K562 (cell line): ENCODE measurements at regions not wholly inside any gene's neighbourhood (a gene's known extent, or its start where the extent isn't known, plus 50 kb on each side); places are given as distances from the start of the nearest gene placed in this dataset.

Experiments
- ATAC-seq: fragments of 200-7000 bp; cut with Tn5 transposase; 3 replicates; pipeline ENCODE4 v1.9.1; 2020; ENCODE audit warnings: moderate library complexity
- BruUV-seq: library from RNA; stranded (reverse); fragments of 400-500 nt; replicated peaks from 2 replicates; lab custom pipeline; 2021; lab: Mats Ljungman, UMichigan
- CTCF ChIA-PET: fragments of 300-600 bp; formaldehyde crosslinking; extraction: SDS; loops from one replicate; lab custom pipeline; 2021; ENCODE audit warnings: low intra/inter-chr PET ratio; lab: Yijun Ruan, JAX
- POLR2A ChIA-PET: fragments of 300-600, 350-650 bp; sonication (Branson Sonifier 250); formaldehyde crosslinking; extraction: SDS; loops from one replicate; lab custom pipeline; 2021; ENCODE audit warnings: antibody characterized with exemption, inconsistent platforms; lab: Yijun Ruan, JAX
- DNase-seq, 4 experiments: peaks; one replicate each; pipeline versions ENCODE4 v3.0.0 to v3.0.0-alpha.2; 2011 to 2018; ENCODE audit warnings: low spot score in 3 of 4, mixed read lengths in 3 of 4; ENCODE audit errors: extremely low read depth in 1 of 4
- FAIRE-seq: peaks from 2 replicates; lab custom pipeline; 2011; peaks lifted over from hg19 to GRCh38; lab: Jason Lieb, UNC
- H2AFZ ChIP-seq: 2 replicates; pipeline ENCODE4 v1.6.0; 2011; ENCODE audit warnings: low read depth, low read length, control low read depth, inconsistent platforms
- H3K27ac ChIP-seq: fragments of 200-600 bp; 3 replicates; pipeline ENCODE4 v1.8.0; 2011; ENCODE audit warnings: low read depth, mild to moderate bottlenecking, control low read depth, inconsistent platforms, low read length, moderate library complexity, mixed read lengths; ENCODE audit errors: extremely low read depth
- H3K27me3 ChIP-seq, 2 experiments: fragments of 300-600 bp in 1 of 2; 2 replicates in 1 of 2; 3 replicates in 1 of 2; pipeline versions ENCODE4 v1.6.0 to v1.8.0; 2011; ENCODE audit warnings: inconsistent platforms in 2 of 2, low read length in 2 of 2, mild to moderate bottlenecking in 1 of 2, mixed read lengths in 1 of 2, moderate library complexity in 1 of 2; ENCODE audit not compliant: control insufficient read depth in 2 of 2, insufficient read depth in 2 of 2
- H3K36me3 ChIP-seq: fragments of 300-600 bp; 3 replicates; pipeline ENCODE4 v1.8.0; 2011; ENCODE audit warnings: mild to moderate bottlenecking, low read length, inconsistent platforms; ENCODE audit not compliant: control insufficient read depth, insufficient read depth
- H3K4me1 ChIP-seq, 2 experiments: fragments of 200-600 bp in 1 of 2; replicated peaks in 1 of 2; 2 replicates in 1 of 2; 3 replicates in 1 of 2; pipeline versions ENCODE4 v1.5.1 to v1.8.0; 2011; ENCODE audit warnings: inconsistent platforms in 2 of 2, low read length in 2 of 2, mild to moderate bottlenecking in 1 of 2, mixed read lengths in 1 of 2, moderate library complexity in 1 of 2; ENCODE audit not compliant: control insufficient read depth in 2 of 2, insufficient read depth in 2 of 2
- H3K4me2 ChIP-seq: 2 replicates; pipeline ENCODE4 v1.6.1; 2011; ENCODE audit warnings: low read length, control low read depth, inconsistent platforms, mixed read lengths; ENCODE audit not compliant: insufficient read depth
- H3K4me3 ChIP-seq: fragments of 200-600 bp; sonication (generic), shearing (Covaris generic); 2 replicates; pipeline ENCODE4 v1.5.1; 2016; ENCODE audit warnings: control low read depth, inconsistent platforms
- H3K79me2 ChIP-seq: fragments of 200-600 bp; 3 replicates; pipeline ENCODE4 v1.8.0; 2011; ENCODE audit warnings: low read length, inconsistent platforms; ENCODE audit not compliant: control insufficient read depth, insufficient read depth
- H3K9ac ChIP-seq, 2 experiments: 2 replicates each; pipeline versions ENCODE4 v1.6.0 to v1.6.1; 2011; ENCODE audit warnings: low read depth in 2 of 2, low read length in 2 of 2, control low read depth in 1 of 2, inconsistent platforms in 1 of 2, mild to moderate bottlenecking in 1 of 2, mixed read lengths in 1 of 2; ENCODE audit not compliant: insufficient read depth in 1 of 2
- H3K9me1 ChIP-seq: one replicate; pipeline ENCODE4 v1.6.0; 2011; ENCODE audit warnings: inconsistent platforms, mild to moderate bottlenecking, low read length, moderate library complexity; ENCODE audit not compliant: control insufficient read depth, insufficient read depth
- H3K9me3 ChIP-seq: replicated peaks from 2 replicates; pipeline ENCODE4 v1.5.1; 2011; ENCODE audit warnings: low read depth, low read length, inconsistent platforms; ENCODE audit not compliant: control insufficient read depth, insufficient read depth
- H4K20me1 ChIP-seq: replicated peaks from 2 replicates; pipeline ENCODE4 v1.6.1; 2011; ENCODE audit warnings: low read length, inconsistent platforms, mixed read lengths; ENCODE audit not compliant: control insufficient read depth, insufficient read depth
- CAMTA2 ChIP-seq: fragments of 250-450 bp; sonication (Bioruptor Pico); conservative IDR thresholded peaks from 2 replicates; pipeline ENCODE4 v1.5.1; 2022
- DNMT1 ChIP-seq: fragments of 450-650 bp; IDR thresholded peaks from 2 replicates; pipeline ENCODE4 v1.6.1; 2016; ENCODE audit warnings: antibody characterized with exemption, mild to moderate bottlenecking
- FIP1L1 ChIP-seq: fragments of 200-400 bp; formaldehyde crosslinking; IDR thresholded peaks from 2 replicates; pipeline ENCODE4 v1.6.1; 2018; ENCODE audit warnings: mild to moderate bottlenecking, low read depth, low read length; ENCODE audit not compliant: poor library complexity, severe bottlenecking
- FOXJ2 ChIP-seq: fragments of 200-800 bp; sonication (Bioruptor generic); IDR thresholded peaks from 2 replicates; pipeline ENCODE4 v1.6.1; 2016; ENCODE audit warnings: missing genetic modification characterization, missing compliant biosample characterization
- HCFC1 ChIP-seq: IDR thresholded peaks from 2 replicates; pipeline ENCODE4 v1.6.1; 2012; ENCODE audit warnings: low read depth, low read length, improper control_type of control experiment
- HEY1 ChIP-seq: fragments of 250-450 bp; sonication (Bioruptor Pico); IDR thresholded peaks from 2 replicates; pipeline ENCODE4 v1.5.0; 2020; ENCODE audit warnings: mild to moderate bottlenecking, moderate library complexity, borderline replicate concordance
- HNRNPUL1 ChIP-seq: fragments of 200-400 bp; formaldehyde crosslinking; IDR thresholded peaks from 2 replicates; pipeline ENCODE4 v1.6.1; 2017; ENCODE audit warnings: low read length
- MAFG ChIP-seq: fragments of 450-650 bp; conservative IDR thresholded peaks from 2 replicates; pipeline ENCODE4 v1.6.1; 2016; ENCODE audit warnings: missing genetic modification characterization, missing compliant biosample characterization
- MBD1 ChIP-seq: fragments of 250-450 bp; sonication (Bioruptor Pico); IDR thresholded peaks from 2 replicates; pipeline ENCODE4 v1.8.0; 2022; ENCODE audit warnings: inconsistent platforms
- MTA1 ChIP-seq: fragments of 450-650 bp; IDR thresholded peaks from 2 replicates; pipeline ENCODE4 v1.6.1; 2017; ENCODE audit warnings: borderline replicate concordance
- MTA3 ChIP-seq: fragments of 450-650 bp; formaldehyde crosslinking; IDR thresholded peaks from 2 replicates; pipeline ENCODE4 v1.6.1; 2017; ENCODE audit warnings: mild to moderate bottlenecking, borderline replicate concordance
- PML ChIP-seq: IDR thresholded peaks from 2 replicates; pipeline ENCODE4 v1.6.1; 2012; ENCODE audit warnings: low read length, inconsistent platforms
- POU5F1 ChIP-seq: fragments of 150-350 bp; IDR thresholded peaks from 2 replicates; pipeline ENCODE4 v1.6.1; 2014; ENCODE audit warnings: borderline replicate concordance, low read length, low read depth, mild to moderate bottlenecking; ENCODE audit not compliant: partially characterized antibody
- RHOXF2B ChIP-seq: fragments of 250-450 bp; sonication (Bioruptor Pico); conservative IDR thresholded peaks from 2 replicates; pipeline ENCODE4 v1.5.1; 2021
- TAF7 ChIP-seq: fragments of 450-650 bp; IDR thresholded peaks from 2 replicates; pipeline ENCODE4 v1.6.1; 2016; ENCODE audit warnings: missing genetic modification characterization, missing compliant biosample characterization
- TEAD4 ChIP-seq, 2 experiments: sonication (generic) in 1 of 2; formaldehyde crosslinking in 1 of 2; IDR thresholded peaks; 2 replicates each; pipeline versions ENCODE4 v1.6.1 to v1.8.0; 2012 to 2022; ENCODE audit warnings: borderline replicate concordance in 1 of 2, inconsistent platforms in 1 of 2, low read length in 1 of 2, mild to moderate bottlenecking in 1 of 2, missing genetic modification reagents in 1 of 2
- TGIF2 ChIP-seq: sonication (generic); formaldehyde crosslinking; IDR thresholded peaks from 2 replicates; pipeline ENCODE4 v1.8.1; 2022; ENCODE audit warnings: mild to moderate bottlenecking, missing genetic modification reagents, moderate library complexity
- THRAP3 ChIP-seq: fragments of 450-650 bp; IDR thresholded peaks from 2 replicates; pipeline ENCODE4 v1.6.1; 2016; ENCODE audit warnings: mild to moderate bottlenecking, inconsistent platforms, borderline replicate concordance
- TSC22D4 ChIP-seq: fragments of 450-650 bp; IDR thresholded peaks from 2 replicates; pipeline ENCODE4 v1.6.1; 2016; ENCODE audit warnings: missing genetic modification characterization, missing biosample characterization, control low read depth
- USF1 ChIP-seq: sonication (generic); formaldehyde crosslinking; IDR thresholded peaks from 2 replicates; pipeline ENCODE4 v1.9.0; 2022; ENCODE audit warnings: mild to moderate bottlenecking, missing genetic modification reagents
- ZC3H8 ChIP-seq: fragments of 450-650 bp; IDR thresholded peaks from 2 replicates; pipeline ENCODE4 v1.6.1; 2017
- ZNF436 ChIP-seq: fragments of 250-450, 450-650 bp; sonication (Bioruptor Pico); formaldehyde crosslinking; IDR thresholded peaks from 2 replicates; pipeline ENCODE4 v1.7.0; 2020; ENCODE audit warnings: mild to moderate bottlenecking
- ZNF764 ChIP-seq: fragments of 250-450 bp; sonication (Bioruptor Pico); IDR thresholded peaks from 2 replicates; pipeline ENCODE4 v1.4.0; 2020; ENCODE audit warnings: low read depth, mild to moderate bottlenecking, moderate library complexity
- in situ Hi-C: fragments of 300-500 bp; cut with MboI; formaldehyde crosslinking; loops from 4 replicates; pipeline ENCODE4 v1.15.0; 2018; ENCODE audit warnings: inconsistent platforms, mixed read lengths
- intact Hi-C: fragments of 100-400 bp; cut with micrococcal nuclease; formaldehyde crosslinking; loops from 2 replicates; pipeline ENCODE4 v1.14.2; 2022

- TF ChIP-seq PML = no peak
- TF ChIP-seq MTA3 = no peak
- TF ChIP-seq HEY1 (CRISPR knock-in tag) = no peak
- TF ChIP-seq, all 486 proteins: peak for 0
These were observed 322.0 kb upstream of the KLHL1 start (continued) for GRCh38 chr13:70430256-70430655.

GRCh38 chr13:70424928-70425327, 316.7 kb upstream of the KLHL1 start:
- FAIRE-seq = no peak

More at GRCh38 chr13:70424928-70425327, 316.7 kb upstream of the KLHL1 start:
- DNase-seq (no peak), ATAC-seq (no peak)
- no peak overlapping the region for H2AFZ ChIP-seq
- in situ Hi-C loops (no loop called here), intact Hi-C loops (no loop called here)
- H4K20me1 ChIP-seq = no peaks in the 10 kb centered on the region
- H3K4me3 ChIP-seq = no peak overlapping the region
- no peak overlapping the region for H3K4me2 ChIP-seq
- H3K4me1 ChIP-seq = no peaks in the 10 kb centered on the region
- no peaks in the 10 kb centered on the region for H3K9me3 ChIP-seq
- TF ChIP-seq FIP1L1 (no peak), TGIF2 (CRISPR knock-in tag) (no peak), RHOXF2B (CRISPR knock-in tag) (no peak), MAFG (tag) (no peak), MBD1 (no peak), POU5F1 (no peak), TSC22D4 (tag) (no peak), ZNF436 (no peak), USF1 (CRISPR knock-in tag) (no peak), TAF7 (tag) (no peak), HCFC1 (no peak), FOXJ2 (tag) (no peak), ZC3H8 (no peak), CAMTA2 (CRISPR knock-in tag) (no peak), THRAP3 (no peak), ZNF764 (CRISPR knock-in tag) (no peak), HNRNPUL1 (no peak), DNMT1 (no peak), TEAD4 (IDR thresholded peaks at IDR 0.05; ENCODE audit: low read length) (no peak), TEAD4 (CRISPR knock-in tag; IDR thresholded peaks at IDR 0.05; ENCODE audit: borderline replicate concordance) (no peak), MTA1 (no peak)
- H3K36me3 ChIP-seq = no peaks in the 10 kb centered on the region
- H3K9ac ChIP-seq = no peak overlapping the region
- H3K27ac ChIP-seq = no peak overlapping the region
- POLR2A ChIA-PET = no interaction called here
- H3K79me2 ChIP-seq = no peaks in the 10 kb centered on the region
- no TSS peak for BruUV-seq
- CTCF ChIA-PET = no interaction called here
- no peaks in the 10 kb centered on the region for H3K9me1 ChIP-seq
- no peaks in the 10 kb centered on the region for H3K27me3 ChIP-seq
